Hypothalamus (tissue), 51 donors: ENCODE measurements at regions not wholly inside any gene's neighbourhood (a gene's known extent, or its start where the extent isn't known, plus 50 kb on each side); places are given as distances from the start of the nearest gene placed in this dataset.
"Not testable (repeated sequence)": the region's sequence is repeated elsewhere in the genome, so short reads cannot be mapped to it uniquely, and the experiment has no call there.

Experiments used
- DNase-seq, 51 donors: peaks; one replicate each; lab custom pipeline; 2025; lab: John Stamatoyannopoulos, UW

GRCh38 chr10:44724415-44725174, 186.5 kb upstream of the TMEM72 start:
- DNase-seq, result no peak

GRCh38 chr10:44725404-44725803, 185.7 kb upstream of the TMEM72 start:
- DNase-seq, result no peak

GRCh38 chr10:44731283-44731682, 179.9 kb upstream of the TMEM72 start:
- no peak for DNase-seq

- no peak for DNase-seq
Observed at GRCh38 chr10:44733501-44734488, 177.3 kb upstream of the TMEM72 start.

- no peak for DNase-seq
Observed at GRCh38 chr10:44742248-44742647, 168.9 kb upstream of the TMEM72 start.

- DNase-seq, result no peak
Observed at GRCh38 chr10:44743535-44743934, 167.6 kb upstream of the TMEM72 start.

GRCh38 chr10:44745920-44746319, 165.2 kb upstream of the TMEM72 start:
- DNase-seq, result no peak

GRCh38 chr10:44747593-44748172, 163.5 kb upstream of the TMEM72 start:
- no peak for DNase-seq

GRCh38 chr10:44749151-44749550, 162.0 kb upstream of the TMEM72 start:
- DNase-seq, result no peak

- DNase-seq, result no peak
Observed at GRCh38 chr10:44752451-44753441, 158.4 kb upstream of the TMEM72 start.

GRCh38 chr10:44754355-44754754, 156.8 kb upstream of the TMEM72 start:
- not testable (repeated sequence) for DNase-seq

GRCh38 chr10:44755481-44755880, 155.7 kb upstream of the TMEM72 start:
- no peak for DNase-seq

- no peak for DNase-seq
Observed at GRCh38 chr10:44756216-44756615, 154.9 kb upstream of the TMEM72 start.

GRCh38 chr10:44757551-44758205, 153.5 kb upstream of the TMEM72 start:
- no peak for DNase-seq

GRCh38 chr10:44759122-44759521, 152.0 kb upstream of the TMEM72 start:
- DNase-seq, result no peak

GRCh38 chr10:44760513-44760912, 150.6 kb upstream of the TMEM72 start:
- DNase-seq, result no peak

GRCh38 chr10:44761076-44761475, 150.1 kb upstream of the TMEM72 start:
- no peak for DNase-seq

GRCh38 chr10:44763331-44763730, 147.8 kb upstream of the TMEM72 start:
- DNase-seq, result no peak

- DNase-seq, result no peak
Observed at GRCh38 chr10:44765299-44765698, 145.8 kb upstream of the TMEM72 start.

- DNase-seq, result no peak
Observed at GRCh38 chr10:44766631-44767030, 144.5 kb upstream of the TMEM72 start.
